HG02642 (cell line): ENCODE measurements at regions not wholly inside any gene's neighbourhood (a gene's known extent, or its start where the extent isn't known, plus 50 kb on each side); places are given as distances from the start of the nearest gene placed in this dataset.
"Not testable (repeated sequence)": the region's sequence is repeated elsewhere in the genome, so short reads cannot be mapped to it uniquely, and the experiment has no call there.

ENCODE experiments used
- ATAC-seq: cut with Tn5 transposase; IDR thresholded peaks from one replicate; pipeline ENCODE4 v1.9.1; 2021; ENCODE audit warnings: mild to moderate bottlenecking; ENCODE audit not compliant: unreplicated experiment, poor library complexity

DNA sequence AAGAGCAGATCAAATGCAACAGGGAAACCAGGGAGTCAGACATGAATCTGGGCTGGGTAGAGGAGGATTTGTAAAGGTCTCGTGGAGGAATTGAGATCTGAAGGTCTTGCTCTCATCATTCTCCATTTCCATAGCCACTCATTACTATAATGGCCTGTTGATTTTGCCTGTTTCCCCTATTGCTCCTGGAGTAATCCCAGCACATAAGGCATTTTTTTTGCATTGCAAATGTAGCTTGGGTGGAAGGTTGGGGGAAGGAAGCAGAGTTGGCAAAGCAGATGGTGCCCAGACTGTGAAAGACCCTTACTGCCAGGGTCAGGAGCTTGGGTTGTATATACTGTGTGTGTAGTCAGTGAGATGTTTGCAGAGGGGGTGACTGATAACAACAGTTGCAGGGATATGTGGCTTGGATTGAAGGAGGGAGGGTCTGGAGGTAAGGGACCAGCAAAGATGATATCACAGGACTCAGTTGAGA, 116.0 kb downstream of the TTC6 start:
- ATAC-seq: no peak

GRCh38 chr14:37711831-37712475, 116.5 kb downstream of the TTC6 start:
- ATAC-seq: no peak

DNA sequence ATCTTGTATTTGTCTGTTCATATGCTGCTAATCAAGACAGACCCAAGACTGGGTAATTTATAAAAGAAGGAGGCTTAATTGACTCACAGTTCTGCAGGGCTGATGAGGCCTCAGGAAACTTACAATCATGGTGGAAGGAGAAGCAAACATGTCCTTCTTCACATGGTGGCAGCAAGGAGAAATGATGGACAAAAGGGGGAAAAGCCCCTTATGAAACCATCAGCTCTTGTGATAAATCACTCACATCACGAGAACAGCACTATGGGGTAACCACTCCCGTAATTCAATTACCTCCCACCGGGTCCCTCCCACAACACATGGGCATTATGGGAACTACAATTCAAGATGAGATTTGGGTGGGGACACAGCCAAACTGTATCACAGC, 117.0 kb downstream of the TTC6 start:
- ATAC-seq: not testable (repeated sequence)

GRCh38 chr14:37712976-37713431, 117.6 kb downstream of the TTC6 start:
- no peak for ATAC-seq

- no peak for ATAC-seq
Measured at GRCh38 chr14:37720131-37720530, 124.7 kb downstream of the TTC6 start.

GRCh38 chr14:37721976-37722659, 126.7 kb downstream of the TTC6 start:
- no peak for ATAC-seq

GRCh38 chr14:37723515-37723914, 128.1 kb downstream of the TTC6 start:
- ATAC-seq: no peak

DNA sequence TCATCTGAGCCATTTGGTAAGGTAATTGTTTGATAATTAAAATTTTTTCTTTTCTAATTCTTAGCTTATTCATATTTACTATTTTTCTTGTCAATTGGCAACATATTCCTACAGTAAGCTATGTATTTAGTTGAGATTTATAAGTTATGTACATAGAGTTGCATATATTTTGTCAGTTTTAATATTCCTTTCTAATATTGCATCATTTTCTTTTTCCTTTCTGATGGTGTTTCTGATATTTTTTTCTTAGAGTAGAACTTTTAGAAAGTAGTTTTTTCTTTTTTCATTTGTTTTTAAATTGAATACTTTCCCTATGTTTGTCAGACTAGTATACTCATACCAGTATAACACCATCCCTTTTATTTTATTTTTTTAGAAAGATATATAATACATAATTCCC, 131.3 kb downstream of the TTC6 start:
- ATAC-seq: no peak

- ATAC-seq: no peak
Measured at GRCh38 chr14:37729218-37729617, 133.8 kb downstream of the TTC6 start.

DNA sequence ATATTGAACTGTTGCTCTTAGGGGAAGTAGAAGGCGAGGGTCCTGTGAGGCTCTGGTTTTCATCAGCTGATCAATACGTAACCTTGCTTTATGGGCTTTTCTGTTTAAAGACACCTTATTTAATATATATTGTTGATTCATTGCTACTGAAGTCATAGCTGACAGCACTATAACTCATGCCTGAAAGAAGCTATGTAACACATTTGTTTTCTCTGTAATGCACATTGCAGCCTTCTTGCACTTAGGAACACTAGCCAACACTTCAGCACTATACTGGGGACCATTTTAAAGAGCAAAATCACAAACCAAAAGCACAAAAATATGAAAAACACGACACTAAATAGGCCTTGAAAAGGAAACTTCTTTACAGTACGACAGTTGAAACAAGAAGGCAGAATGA, 135.7 kb downstream of the TTC6 start:
- no peak for ATAC-seq

- ATAC-seq: no peak
Measured at GRCh38 chr14:37745657-37746056, 150.2 kb downstream of the TTC6 start.

- no peak for ATAC-seq
Measured at GRCh38 chr14:37746140-37746832, 150.9 kb downstream of the TTC6 start.

- no peak for ATAC-seq
Measured at GRCh38 chr14:37753459-37753858, 158.0 kb downstream of the TTC6 start.

GRCh38 chr14:37760275-37760674, 164.8 kb downstream of the TTC6 start:
- ATAC-seq: not testable (repeated sequence)

DNA sequence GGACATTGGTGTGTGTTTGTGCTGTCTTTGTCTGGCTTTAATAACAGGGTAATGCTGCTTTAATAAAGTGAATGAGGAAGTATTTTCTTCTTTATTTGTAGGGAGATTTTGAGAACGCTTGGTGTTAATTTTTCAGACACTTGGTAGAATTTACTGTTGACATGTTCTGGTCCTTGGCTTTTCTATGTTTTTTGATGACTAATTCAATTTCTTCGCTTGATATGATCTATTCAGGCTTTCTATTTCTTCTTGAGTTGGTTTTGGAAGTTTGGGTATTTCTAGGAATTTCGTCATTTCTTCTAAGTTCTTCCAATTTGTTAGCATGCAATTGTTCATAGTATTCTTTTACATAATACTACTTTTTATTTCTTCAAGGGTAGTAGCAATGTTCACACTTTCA, 167.8 kb downstream of the TTC6 start:
- ATAC-seq: no peak

DNA sequence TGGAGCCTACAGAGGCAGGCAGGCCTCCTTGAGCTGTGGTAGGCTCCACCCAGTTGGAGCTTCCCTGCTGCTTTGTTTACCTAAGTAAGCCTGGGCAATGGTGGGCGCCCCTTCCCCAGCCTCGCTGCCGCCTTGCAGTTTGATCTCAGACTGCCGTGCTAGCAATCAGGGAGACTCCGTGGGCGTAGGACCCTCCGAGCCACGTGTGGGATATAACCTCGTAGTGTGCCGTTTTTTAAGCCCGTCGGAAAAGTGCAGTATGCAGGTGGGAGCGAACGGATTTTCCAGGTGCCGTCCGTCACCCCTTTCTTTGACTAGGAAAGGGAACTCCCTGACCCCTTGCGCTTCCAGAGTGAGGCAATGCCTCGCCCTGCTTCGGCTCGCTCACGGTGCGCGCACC, 176.9 kb downstream of the TTC6 start:
- ATAC-seq: not testable (repeated sequence)

DNA sequence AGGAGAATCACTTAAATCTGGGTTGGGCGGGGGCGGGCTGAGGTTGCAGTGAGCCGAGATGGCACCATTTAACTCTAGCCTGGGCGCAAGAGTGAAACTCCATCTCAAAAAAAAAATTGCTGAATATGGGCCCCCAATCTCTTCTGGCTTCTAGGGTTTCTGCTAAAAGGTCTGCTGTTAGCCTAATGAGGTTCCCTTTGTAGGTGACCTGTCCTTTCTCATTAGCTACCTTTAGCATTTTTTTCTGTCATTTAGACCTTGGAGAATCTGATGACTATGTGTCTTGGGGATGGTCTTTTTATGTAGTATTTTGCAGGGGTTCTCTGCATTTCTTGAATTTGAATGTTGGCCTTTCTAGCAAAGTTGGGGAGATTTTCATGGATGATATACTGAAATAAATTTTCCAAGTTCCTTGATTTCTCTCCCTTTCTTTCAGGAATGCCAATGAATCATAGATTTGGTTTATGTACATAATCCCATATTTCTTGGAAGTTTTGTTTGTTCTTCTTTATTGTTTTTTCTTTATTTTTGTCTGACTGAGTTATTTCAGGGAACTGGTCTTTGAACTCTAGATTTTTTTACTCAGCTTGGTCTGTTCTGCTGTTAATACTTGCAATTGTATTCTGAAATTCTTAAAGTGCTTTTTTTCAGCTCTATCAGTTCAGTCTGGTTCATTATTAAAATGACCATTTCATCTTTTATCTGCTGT, 181.5 kb downstream of the TTC6 start:
- no peak for ATAC-seq

DNA sequence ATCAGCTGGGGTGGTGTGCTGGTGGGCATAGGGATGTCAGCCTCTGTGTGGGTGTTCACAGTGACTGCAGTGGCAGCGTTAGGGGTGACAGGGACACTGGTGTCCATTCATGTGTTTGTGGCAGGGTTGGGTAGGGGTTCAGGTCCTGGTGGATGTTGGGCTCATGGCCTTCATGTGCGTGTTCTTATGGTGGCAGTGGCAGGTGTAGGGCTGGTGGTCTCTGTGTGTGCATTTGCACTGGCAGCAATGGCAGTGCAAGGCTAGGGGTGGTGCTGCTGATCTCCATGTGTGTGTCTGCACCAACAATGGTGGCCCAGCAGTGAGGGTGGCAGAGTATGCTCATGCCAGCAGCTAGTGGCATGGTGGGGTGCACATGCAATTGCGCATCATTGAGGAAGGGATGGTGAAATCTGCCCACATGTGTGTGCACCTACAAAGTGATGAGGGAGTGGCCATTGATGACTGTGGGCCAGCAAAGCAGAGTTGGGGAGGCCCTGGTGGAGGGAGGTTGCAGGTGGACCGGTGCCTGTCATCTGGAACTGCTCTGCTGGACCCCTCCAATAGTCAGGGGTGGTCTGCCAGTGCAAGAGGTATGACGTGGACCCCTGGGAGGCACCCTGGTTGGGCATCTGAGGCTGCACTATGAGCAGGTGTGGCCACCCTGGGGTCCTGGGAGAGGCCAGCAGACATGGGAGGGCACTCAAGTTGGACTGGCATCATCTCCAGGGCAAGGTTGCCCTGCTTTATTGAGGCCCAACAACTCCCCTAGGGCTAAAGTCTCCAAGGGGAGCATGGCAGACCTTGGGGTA, 182.9 kb downstream of the TTC6 start:
- no peak for ATAC-seq

GRCh38 chr14:37779480-37779879, 184.1 kb downstream of the TTC6 start:
- no peak for ATAC-seq

DNA sequence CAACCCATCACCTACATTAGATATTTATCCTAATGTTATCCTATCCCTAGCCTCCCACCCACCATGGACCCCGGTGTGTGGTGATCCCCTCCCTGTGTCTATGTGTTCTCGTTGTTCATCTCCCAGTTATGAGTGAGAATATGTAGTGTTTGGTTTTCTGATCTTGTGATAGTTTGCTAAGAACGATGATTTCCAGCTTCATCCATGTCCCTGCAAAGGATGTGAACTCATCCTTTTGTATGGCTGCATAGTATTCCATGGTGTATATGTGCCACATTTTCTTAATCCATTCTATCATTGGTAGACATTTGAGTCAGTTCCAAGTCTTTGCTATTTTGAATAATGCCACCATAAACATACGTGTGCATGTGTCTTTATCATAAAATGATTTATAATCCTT, 185.3 kb downstream of the TTC6 start:
- not testable (repeated sequence) for ATAC-seq
